CD4-positive, alpha-beta T cell treated with Interleukin-6 for 4 hours (primary cell): ENCODE measurements at regions not wholly inside any gene's neighbourhood (a gene's known extent, or its start where the extent isn't known, plus 50 kb on each side); places are given as distances from the start of the nearest gene placed in this dataset.

Experiments used
- DNase-seq: peaks from one replicate; pipeline ENCODE4 v3.0.0-alpha.2; 2020; ENCODE audit warnings: mixed read lengths

DNA sequence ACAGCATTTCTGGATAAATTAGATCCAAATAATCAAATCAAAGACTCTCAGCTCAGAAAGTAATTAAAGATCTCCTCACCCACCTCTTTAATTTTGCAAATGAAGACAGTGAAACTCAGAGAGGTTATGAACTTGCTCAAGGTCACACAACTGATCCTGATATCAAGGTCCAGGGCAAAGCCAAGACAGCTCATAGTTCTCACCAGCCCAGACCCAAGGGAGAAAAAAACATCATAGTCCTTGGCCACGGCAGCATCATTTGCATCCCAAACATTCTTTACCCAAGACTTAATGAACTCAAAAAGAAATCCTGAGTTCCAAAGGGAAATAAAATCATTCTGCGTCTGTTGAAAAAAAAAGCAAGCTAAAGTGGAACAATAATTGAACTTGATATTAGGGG is 112.1 kb downstream of the DAD1 start:
- no peak for DNase-seq

DNA sequence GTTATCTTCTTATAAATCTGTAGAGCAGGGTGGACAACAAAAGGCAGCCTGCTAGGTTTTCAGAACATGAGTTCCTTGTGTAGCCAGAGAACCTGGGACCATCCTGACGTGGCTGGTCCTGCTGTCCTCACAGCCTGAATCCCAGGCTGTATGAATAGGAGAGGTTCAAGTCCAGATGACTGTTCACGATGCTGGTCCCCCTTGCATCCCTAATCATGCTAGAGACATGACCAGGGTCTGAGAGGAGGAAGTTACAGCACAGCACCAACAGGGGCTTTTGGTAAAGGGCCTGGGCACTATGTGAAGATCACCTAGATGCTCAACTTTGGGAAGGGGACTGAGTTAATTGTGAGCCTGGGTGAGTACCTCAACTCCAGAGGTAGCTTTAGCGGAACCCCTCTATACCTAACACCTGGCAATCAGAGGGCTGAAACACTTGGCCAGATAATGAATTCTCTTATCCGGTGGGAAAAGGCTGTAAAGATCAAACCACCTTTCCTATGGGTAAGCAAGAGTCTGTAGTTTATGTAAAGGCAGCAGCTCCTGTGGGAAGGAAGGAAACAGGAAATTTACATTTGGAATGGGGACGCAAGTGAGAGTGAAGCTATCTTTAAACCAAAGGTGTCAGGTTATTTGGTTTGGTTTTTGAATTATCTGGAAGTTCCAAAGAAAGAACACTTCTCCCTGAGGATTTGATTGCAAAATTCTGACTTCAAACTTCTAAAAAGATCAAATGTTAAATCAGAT is 112.8 kb downstream of the DAD1 start:
- no peak for DNase-seq

GRCh38 chr14:22475381-22475780 is 113.6 kb downstream of the DAD1 start:
- DNase-seq = no peak

DNA sequence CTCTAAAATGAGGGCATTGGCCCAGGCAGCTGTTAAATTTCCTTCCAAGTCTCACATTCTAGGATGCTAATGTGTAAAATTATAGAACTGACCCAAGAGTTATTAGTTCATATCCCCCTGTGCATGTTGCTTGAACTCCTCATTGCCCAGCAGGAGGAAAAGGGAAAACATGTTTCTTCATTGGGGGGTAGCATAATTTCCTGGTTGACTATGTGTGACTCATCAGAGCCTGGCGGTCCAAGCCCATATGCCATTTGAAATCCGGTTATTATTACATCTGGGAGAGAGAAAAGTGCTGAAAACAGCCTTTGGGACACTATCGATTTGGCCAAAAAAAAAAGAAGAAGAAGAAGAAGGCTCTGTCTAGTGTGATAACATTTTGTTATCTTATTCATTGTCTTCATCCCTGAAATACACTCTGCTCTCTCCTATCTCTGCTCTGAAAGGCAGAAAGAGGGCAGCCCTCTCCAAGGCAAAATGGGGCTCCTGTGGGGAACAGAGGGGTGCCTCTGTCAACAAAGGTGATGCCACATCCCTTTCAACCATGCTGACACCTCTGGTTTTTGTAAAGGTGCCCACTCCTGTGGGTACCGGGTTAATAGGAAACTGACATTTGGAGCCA is 114.2 kb downstream of the DAD1 start:
- no peak for DNase-seq

- DNase-seq = no peak
Measured at GRCh38 chr14:22472935-22473854, 115.8 kb downstream of the DAD1 start.

GRCh38 chr14:22472466-22472865 is 116.6 kb downstream of the DAD1 start:
- DNase-seq = no peak

GRCh38 chr14:22471545-22472121 is 117.4 kb downstream of the DAD1 start:
- DNase-seq = no peak

DNA sequence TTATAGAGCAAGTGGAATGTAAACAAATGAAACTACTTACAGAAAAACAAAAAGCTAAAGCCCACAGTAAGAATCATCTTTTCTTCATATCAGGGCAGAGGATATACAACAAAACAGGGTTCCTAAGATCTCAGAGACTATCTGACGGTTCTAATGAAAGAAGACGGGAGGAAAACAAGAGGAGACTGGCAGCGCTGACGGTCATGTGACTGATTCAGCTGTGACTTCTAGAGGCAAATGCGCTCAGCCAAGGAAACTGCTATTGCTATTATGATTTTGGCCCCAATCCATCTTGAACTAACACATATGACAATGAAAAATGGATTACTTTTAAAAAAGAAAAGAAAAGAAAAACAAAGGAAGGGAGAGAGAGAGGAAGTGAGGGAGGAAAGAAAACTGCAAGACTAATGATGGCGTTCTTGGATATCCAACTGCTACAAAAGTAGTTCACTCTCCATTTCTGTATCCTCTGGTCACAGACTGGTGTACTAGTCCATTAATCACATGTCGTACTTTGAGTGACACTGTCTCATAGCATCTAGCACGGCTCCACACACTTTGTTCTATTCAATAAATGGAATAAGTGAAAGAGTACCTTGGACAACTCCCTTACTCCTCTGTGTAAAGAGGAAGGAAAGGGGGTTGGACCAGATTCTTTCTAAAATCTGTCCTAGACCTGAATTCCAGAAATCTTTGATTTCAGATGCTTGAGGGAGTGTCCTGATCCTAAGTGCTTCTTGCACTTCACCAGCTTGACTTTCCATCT is 119.3 kb downstream of the DAD1 start:
- no peak for DNase-seq

- no peak for DNase-seq
Measured at GRCh38 chr14:22468830-22469229, 120.2 kb downstream of the DAD1 start.

GRCh38 chr14:22466491-22466890 is 122.5 kb downstream of the DAD1 start:
- no peak for DNase-seq

DNA sequence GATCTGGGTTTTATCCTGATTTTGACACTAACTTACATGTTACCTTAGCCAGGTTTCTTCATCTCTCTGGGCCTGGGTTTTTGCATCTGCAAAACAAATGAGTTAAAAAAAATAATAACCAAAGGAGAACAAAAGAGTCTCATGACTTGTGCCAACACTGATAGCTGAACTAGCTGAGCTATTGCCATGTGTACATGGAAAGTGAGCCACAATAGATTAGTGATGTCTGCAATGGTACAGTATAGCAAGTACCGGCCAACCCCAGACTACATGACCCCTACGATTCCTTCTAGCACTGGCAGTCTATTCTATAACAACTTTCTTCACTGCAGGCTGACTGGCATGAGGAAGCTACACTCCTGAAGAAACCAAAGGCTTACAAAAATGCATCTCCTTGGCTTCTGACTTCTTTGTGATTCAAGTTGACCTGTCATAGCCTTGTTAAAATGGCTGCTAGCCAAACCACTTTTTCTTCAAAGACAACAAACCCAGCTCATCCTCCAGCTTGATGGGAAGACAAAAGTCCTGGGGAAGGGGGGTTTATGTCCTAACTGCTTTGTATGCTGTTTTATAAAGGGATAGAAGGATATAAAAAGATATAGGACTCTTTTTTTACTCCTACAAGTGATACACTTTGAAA is 123.7 kb downstream of the DAD1 start:
- DNase-seq = no peak

- no peak for DNase-seq
Measured at GRCh38 chr14:22464422-22465142, 124.4 kb downstream of the DAD1 start.

DNA sequence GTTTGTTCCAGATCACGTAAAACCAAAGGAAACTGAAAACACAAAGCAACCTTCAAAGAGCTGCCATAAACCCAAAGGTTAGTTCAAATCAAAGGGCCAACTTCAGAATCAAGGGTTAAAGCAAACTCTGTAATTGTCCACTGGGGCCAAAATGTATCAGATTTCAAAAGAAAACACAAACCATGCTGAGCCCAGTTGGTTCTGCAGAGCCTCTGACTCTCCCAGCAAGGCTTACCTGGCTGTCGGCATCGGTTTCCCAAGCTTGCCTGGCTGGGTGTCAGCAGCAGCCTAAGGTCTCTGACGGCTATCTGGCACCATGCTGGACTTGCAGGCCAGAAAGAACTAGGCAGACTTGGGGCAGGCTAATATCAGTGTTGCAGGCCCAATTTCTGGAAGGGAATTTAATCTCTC is 125.3 kb downstream of the DAD1 start:
- no peak for DNase-seq

DNA sequence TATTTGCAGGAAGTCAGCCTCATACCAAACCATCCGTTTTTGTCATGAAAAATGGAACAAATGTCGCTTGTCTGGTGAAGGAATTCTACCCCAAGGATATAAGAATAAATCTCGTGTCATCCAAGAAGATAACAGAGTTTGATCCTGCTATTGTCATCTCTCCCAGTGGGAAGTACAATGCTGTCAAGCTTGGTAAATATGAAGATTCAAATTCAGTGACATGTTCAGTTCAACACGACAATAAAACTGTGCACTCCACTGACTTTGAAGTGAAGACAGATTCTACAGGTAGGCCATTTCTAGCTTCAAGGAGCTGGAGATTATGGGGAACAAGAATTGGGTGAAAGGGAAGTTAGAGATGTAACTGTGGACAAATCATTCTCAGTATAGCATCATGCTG is 126.1 kb downstream of the DAD1 start:
- DNase-seq = no peak

GRCh38 chr14:22460461-22461195 is 128.4 kb downstream of the DAD1 start:
- DNase-seq = no peak

DNA sequence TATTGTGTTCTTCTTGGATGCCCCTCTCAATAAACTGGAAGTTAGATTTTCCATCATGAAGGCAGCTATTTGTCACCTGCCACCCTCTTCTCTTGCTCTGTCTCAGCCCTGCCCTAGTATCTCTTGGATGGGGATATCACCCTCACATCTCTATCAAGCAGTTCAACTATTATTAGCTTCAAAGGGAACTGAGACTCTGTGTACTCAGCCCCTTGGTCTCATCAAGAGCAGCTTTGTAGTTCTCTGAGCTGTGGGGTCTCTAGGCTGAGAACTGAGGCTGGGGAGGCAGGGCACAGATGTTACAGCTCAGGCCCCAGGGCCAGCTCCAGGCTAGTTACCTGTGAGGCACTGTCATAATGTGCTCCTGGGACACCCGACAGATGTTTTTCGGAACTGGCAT is 130.3 kb downstream of the DAD1 start:
- DNase-seq = no peak

DNA sequence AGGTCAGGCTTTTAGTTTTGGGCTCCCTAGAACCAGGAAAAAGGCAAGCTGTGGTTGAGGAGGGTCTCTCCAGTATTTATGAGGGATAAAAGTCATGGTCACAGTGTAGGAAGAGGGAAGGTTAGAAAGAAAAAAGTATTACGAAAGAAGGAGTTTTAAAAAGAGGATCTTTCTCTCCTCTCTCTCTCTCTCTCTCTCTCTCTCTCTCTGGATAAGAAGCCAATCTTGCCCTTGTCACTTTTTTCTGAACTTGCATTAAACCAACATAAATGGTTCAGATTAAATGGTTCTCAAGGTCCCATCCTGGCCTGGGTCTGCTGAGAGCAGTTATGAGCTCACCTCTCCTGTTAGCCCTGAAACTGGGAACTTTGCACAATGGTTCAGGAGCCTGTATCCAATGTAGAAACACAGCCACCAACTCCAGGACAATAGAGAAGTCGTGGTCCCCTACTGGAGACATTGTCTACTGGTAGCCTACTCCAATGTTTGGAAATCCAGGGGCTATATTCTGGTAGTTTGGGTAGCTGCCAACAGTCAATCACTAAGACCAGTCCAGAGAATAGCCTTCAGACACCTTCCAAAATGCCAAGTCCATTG is 131.9 kb downstream of the DAD1 start:
- DNase-seq = no peak

- DNase-seq = no peak
Measured at GRCh38 chr14:22456421-22456820, 132.6 kb downstream of the DAD1 start.

DNA sequence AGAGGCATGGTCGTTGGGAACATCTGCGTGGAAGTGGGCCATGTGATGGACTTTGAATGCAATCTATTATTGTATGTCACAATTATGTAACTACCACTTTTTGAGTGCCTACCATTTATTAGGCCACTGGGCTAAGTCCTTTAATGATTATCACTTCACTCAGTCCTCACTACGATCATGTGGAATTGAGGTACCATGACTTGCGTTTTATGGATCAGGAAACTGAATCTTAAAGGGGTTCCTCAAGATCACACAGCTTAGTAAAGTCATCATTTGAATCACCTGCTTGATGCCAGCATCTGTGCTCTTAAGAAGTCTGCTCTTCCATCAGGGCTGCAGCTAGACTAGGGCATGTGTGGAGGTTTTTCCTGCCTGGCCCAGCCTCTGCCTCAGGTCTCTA is 136.7 kb downstream of the DAD1 start:
- DNase-seq = no peak

DNA sequence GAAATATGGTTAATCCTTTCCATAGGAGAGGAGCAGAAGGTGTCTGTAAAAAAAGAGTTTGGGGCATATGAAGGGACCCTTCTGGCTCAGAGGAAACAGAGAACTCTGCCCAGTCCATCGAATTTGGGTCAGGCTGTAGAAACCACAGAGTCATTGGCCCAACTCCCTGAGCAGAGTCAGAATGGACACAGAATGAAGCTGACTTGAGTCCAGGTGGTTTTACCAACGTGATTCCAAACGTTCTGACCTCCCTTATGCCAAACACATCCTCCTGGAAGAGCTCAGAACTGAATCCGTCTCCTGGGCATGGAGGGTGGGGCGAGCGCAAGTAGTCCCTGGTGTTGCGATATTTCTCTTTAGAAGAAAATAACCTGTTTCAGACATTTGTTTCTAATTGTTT is 138.8 kb downstream of the DAD1 start:
- DNase-seq = no peak
